AG04449 (cell line): ENCODE measurements at regions not wholly inside any gene's neighbourhood (a gene's known extent, or its start where the extent isn't known, plus 50 kb on each side); places are given as distances from the start of the nearest gene placed in this dataset.

Source experiments
- CTCF ChIA-PET: fragments of 350-600 bp; formaldehyde crosslinking; extraction: SDS; loops from one replicate; lab custom pipeline; 2021; ENCODE audit warnings: antibody characterized with exemption; lab: Yijun Ruan, JAX
- POLR2A ChIA-PET: fragments of 400-600, 350-600 bp; formaldehyde crosslinking; extraction: SDS; loops from one replicate; lab custom pipeline; 2020; ENCODE audit warnings: antibody characterized with exemption, inconsistent platforms; lab: Yijun Ruan, JAX
- DNase-seq: peaks from one replicate; pipeline ENCODE4 v3.0.0-alpha.2; 2010; ENCODE audit warnings: low read depth, low spot score
- H3K4me3 ChIP-seq: 2 replicates; pipeline ENCODE4 v1.5.1; 2011; ENCODE audit warnings: low read depth, mild to moderate bottlenecking, control low read depth, low read length
- CTCF ChIP-seq: IDR thresholded peaks from one replicate; pipeline ENCODE4 v1.5.1; 2011; ENCODE audit warnings: mild to moderate bottlenecking, moderate library complexity, low read length, control low read depth, inconsistent platforms; ENCODE audit not compliant: insufficient read depth; ENCODE audit errors: missing control alignments

- TF ChIP-seq CTCF, result no peak
- CTCF ChIA-PET, result no interaction called here
- POLR2A ChIA-PET, result no interaction called here
- DNase-seq, result no peak
- no peak overlapping the region for H3K4me3 ChIP-seq
Observed at GRCh38 chr1:88455621-88456256, 228.3 kb upstream of the PKN2 start.

GRCh38 chr1:88457197-88457596 is 226.9 kb upstream of the PKN2 start:
- CTCF ChIA-PET, result no interaction called here
- no peak for DNase-seq

GRCh38 chr1:88461007-88461406 is 223.1 kb upstream of the PKN2 start:
- CTCF ChIA-PET, result no interaction called here
- no peak for DNase-seq
- TF ChIP-seq CTCF, result no peak
- H3K4me3 ChIP-seq, result no peak overlapping the region
- POLR2A ChIA-PET, result no interaction called here

More at GRCh38 chr1:88457197-88457596, 226.9 kb upstream of the PKN2 start:
- POLR2A ChIA-PET, result no interaction called here
- H3K4me3 ChIP-seq, result no peak overlapping the region
- TF ChIP-seq CTCF, result no peak

GRCh38 chr1:88462096-88462487 is 222.0 kb upstream of the PKN2 start:
- TF ChIP-seq CTCF, result no peak
- H3K4me3 ChIP-seq, result peak overlapping the region; percentile 51; the same call in 1 of the 2 replicates
- DNase-seq, result no peak
- ChIA-PET CTCF (interaction anchor here (1.2 kb wide), 1 partner anchor 10 kb away, joined by 3 read pairs; no protein-coding TSS in a partner anchor), POLR2A (no interaction called here)

- CTCF ChIA-PET, result interaction anchor here (1.2 kb wide), 1 partner anchor 10 kb away, joined by 3 read pairs; no protein-coding TSS in a partner anchor
- H3K4me3 ChIP-seq, result peak overlapping the region; percentile 51
- POLR2A ChIA-PET, result no interaction called here
- no peak for DNase-seq
- TF ChIP-seq CTCF, result no peak
Observed at GRCh38 chr1:88462488-88463261, 221.4 kb upstream of the PKN2 start.

- POLR2A ChIA-PET, result no interaction called here
- H3K4me3 ChIP-seq, result no peak overlapping the region
- TF ChIP-seq CTCF, result no peak
- DNase-seq, result no peak
- CTCF ChIA-PET, result no interaction called here
Observed at GRCh38 chr1:88463401-88463985, 220.6 kb upstream of the PKN2 start.
